ENCODE measurements at regions not wholly inside any gene's neighbourhood (a gene's known extent, or its start where the extent isn't known, plus 50 kb on each side); places are given as distances from the start of the nearest gene placed in this dataset.

- Histone ChIP-seq H3K23me2 (ENCODE audit: low read depth, low read length) (no peaks in the 10 kb centered on the region; the same call in 1 of the 2 replicates), H3K9ac (replicated peaks in 1 of 4; ENCODE audit: extremely low read depth in 1 of 4, low read depth in 3 of 4, low read length in 3 of 4) (no peak overlapping the region), H2BK120ac (replicated peaks; ENCODE audit: low read depth, low read length) (no peak overlapping the region), H3K4me3 (ENCODE audit: extremely low read depth in 1 of 4, insufficient read depth in 2 of 4, low read depth in 3 of 4, low read length in 4 of 4) (no peak overlapping the region), H4K91ac (replicated peaks; ENCODE audit: insufficient read length, low read length) (no peak overlapping the region), H3K14ac (ENCODE audit: insufficient read length) (no peak overlapping the region), H4K8ac (ENCODE audit: extremely low read depth, insufficient read depth, low read length) (no peak overlapping the region), H3K36me3 (ENCODE audit: control insufficient read depth in 2 of 4, insufficient read depth in 4 of 4, low read length in 3 of 4) (no peaks in the 10 kb centered on the region), H3K23ac (ENCODE audit: insufficient read length) (no peak overlapping the region), H3K27ac (ENCODE audit: low read depth, low read length) (no peak overlapping the region), H3K79me2 (ENCODE audit: control insufficient read depth in 1 of 2, insufficient read depth in 2 of 2, low read length in 2 of 2) (no peaks in the 10 kb centered on the region), H3K18ac (ENCODE audit: extremely low read depth, low read length) (no peak overlapping the region), H3K9me3 (ENCODE audit: insufficient read depth in 2 of 2, low read depth in 1 of 2, low read length in 1 of 2) (no peaks in the 10 kb centered on the region), H2BK5ac (ENCODE audit: low read depth, low read length) (no peak overlapping the region), H4K20me1 (replicated peaks in 1 of 2; ENCODE audit: control insufficient read depth in 1 of 2, insufficient read depth in 2 of 2, low read length in 2 of 2) (no peaks in the 10 kb centered on the region), H3K4me1 (replicated peaks in 1 of 4; ENCODE audit: control insufficient read depth in 3 of 4, insufficient read depth in 4 of 4, low read length in 3 of 4) (no peaks in the 10 kb centered on the region; a peak in 1 of 7 replicates), H3K79me1 (ENCODE audit: low read depth, low read length) (no peaks in the 10 kb centered on the region), H4K5ac (ENCODE audit: insufficient read length, low read depth, low read length) (no peak overlapping the region), H3K56ac (replicated peaks; ENCODE audit: insufficient read length, low read depth, low read length) (no peak overlapping the region), H3K4me2 (ENCODE audit: insufficient read depth in 1 of 2, low read depth in 2 of 2, low read length in 2 of 2) (no peak overlapping the region), H3K27me3 (replicated peaks in 1 of 4; ENCODE audit: control insufficient read depth in 3 of 4, extremely low read depth in 1 of 4, insufficient read depth in 3 of 4, low read length in 3 of 4) (no peaks in the 10 kb centered on the region), H2BK12ac (ENCODE audit: low read depth, low read length) (no peak overlapping the region; the same call in 1 of the 2 replicates), H2BK15ac (ENCODE audit: low read length) (no peak overlapping the region), H2AK5ac (ENCODE audit: low read depth, low read length) (no peak overlapping the region), H2AFZ (ENCODE audit: low read length) (no peak overlapping the region), H2BK20ac (ENCODE audit: low read length) (no peak overlapping the region), H3K4ac (replicated peaks; ENCODE audit: insufficient read length, low read depth, low read length) (no peak overlapping the region)
- ChIA-PET POLR2A (ENCODE audit: partially characterized antibody) (interaction anchor here (1.2 kb wide), 1 partner anchor 25 kb away, joined by 4 read pairs; no protein-coding TSS in a partner anchor), CTCF (ENCODE audit: partially characterized antibody) (interaction anchor here (0.7 to 5.8 kb wide), 5 partner anchors 14 to 284 kb away, joined by 3 to 30 read pairs (median 5); no protein-coding TSS in a partner anchor)
- 0% methylated on average over 2 of the region's 2 CpGs; no CpG with 5 or more reads in 1 of the 2 experiments for WGBS, 2 experiments (ENCODE audit: extremely low coverage in 1 of 2, insufficient coverage in 1 of 2, insufficient read length in 1 of 2, insufficient replicate concordance in 2 of 2, low coverage in 1 of 2, low lambda C conversion rate in 2 of 2, missing lambda C conversion rate in 1 of 2)
- DNase-seq (ENCODE audit: low read depth in 1 of 2, low spot score in 2 of 2) (no peak), FAIRE-seq (no peak)
- no peak for TF ChIP-seq RFX5 (IDR thresholded peaks at IDR 0.05; ENCODE audit: borderline replicate concordance, low read depth, low read length)
- TF ChIP-seq JUN (IDR thresholded peaks at IDR 0.05; ENCODE audit: low read depth, low read length), result no peak
Observed at GRCh38 chr2:47720559-47720958, 62.4 kb upstream of the MSH6 start.

All from H1 (cell line).